Hematopoietic multipotent progenitor cell treated with erythropoietin and hydrocortisone succinate and interleukin-3 and kit ligand, for 17 days (in vitro differentiated cells): ENCODE measurements at regions not wholly inside any gene's neighbourhood (a gene's known extent, or its start where the extent isn't known, plus 50 kb on each side); places are given as distances from the start of the nearest gene placed in this dataset.
"Not testable (repeated sequence)": the region's sequence is repeated elsewhere in the genome, so short reads cannot be mapped to it uniquely, and the experiment has no call there.

Source experiments
- DNase-seq: peaks from one replicate; pipeline ENCODE4 v3.0.0-alpha.2; 2015; ENCODE audit warnings: low spot score

DNA sequence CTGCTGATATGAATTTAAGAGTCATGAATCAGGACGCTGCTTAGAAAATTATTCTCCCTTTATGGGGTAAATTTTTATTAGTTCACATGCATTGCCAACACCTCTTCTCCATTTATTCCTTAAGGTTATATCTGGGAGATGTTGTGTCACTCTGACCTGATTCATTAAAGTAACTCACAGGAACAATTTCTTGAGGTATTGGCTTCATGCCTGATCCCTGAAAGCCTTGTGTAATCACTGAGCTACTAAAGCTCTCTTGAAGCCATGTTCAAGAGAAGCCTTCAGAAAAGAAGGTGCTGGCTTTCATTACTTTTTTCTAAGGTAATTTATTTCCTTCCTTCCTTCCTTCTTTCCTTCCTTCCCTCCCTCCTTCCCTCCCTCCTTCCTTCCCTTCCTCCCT is 420.6 kb downstream of the RAB38 start:
- no peak for DNase-seq

DNA sequence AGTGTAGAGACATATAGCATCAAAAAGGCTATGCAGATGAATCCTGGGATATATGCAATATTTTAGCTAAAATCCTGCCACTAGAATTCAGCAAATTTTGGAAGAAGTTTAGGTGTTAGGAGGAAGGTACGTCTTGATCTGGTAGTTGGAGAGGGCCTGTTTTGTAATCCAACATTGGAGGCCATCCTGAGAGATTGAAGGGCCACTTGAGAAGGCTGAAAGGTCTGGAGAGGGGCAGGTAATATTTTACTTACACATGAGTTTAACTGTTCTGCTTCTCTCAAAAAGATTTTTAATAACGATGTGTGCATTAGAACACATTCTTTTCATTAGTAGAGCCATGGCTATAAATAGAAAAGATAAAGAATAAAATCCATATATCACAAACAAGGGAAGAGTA is 422.1 kb downstream of the RAB38 start:
- DNase-seq, result no peak

DNA sequence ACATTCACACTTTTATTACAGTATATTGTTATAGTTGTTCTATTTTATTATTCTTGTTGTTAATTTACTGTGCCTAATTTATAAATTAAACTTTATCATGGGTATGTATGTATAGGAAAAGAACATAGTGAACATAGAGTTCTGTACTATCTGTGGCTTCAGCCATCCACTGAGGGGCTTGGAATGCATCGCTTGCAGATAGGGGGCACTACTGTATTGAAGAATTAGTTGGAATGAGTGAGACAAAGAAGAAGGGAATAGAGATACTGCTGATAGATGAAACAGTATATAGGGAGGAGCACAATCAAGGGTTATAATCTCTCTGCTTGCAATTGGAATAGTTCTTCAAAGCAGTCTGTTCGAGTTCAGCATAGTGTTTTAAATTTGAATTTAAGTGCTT is 432.2 kb downstream of the RAB38 start:
- DNase-seq, result no peak

DNA sequence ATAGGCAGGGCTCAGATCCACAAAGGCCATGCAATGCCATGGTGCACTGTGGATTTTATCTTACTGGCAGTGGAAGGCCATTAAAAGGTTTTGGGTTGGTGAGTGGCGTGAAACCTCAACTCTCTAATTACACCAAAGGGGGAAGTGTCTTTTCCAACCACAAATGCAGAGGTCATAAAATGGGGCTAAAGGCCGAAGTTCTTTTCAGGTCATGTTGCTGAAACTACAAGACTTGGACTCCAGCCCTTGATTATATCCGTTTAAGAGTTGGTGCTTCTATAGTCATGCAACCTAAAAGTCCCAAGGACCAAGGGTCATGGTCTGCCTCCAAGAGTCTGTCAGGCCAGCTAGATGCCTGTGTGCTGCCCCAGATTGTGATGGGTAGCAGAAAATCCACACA is 434.3 kb downstream of the RAB38 start:
- no peak for DNase-seq

DNA sequence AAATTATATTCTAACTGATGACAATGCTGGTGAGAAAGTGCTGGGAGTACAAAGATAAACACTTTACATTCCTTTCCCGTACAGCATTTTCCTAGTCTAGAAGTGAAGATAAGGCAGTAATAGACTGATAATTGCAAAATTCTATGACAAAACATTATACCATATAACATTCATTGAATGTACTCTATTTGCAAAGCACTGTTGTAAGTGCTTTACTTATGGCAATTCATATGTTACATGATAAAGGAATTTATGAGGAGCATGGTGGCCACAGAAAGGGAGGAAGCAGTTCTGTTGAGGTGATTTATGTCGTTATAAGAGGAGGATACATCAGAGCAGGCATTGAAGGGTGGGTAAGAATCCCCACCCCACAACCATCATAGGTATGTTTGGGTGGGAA is 434.8 kb downstream of the RAB38 start:
- no peak for DNase-seq

DNA sequence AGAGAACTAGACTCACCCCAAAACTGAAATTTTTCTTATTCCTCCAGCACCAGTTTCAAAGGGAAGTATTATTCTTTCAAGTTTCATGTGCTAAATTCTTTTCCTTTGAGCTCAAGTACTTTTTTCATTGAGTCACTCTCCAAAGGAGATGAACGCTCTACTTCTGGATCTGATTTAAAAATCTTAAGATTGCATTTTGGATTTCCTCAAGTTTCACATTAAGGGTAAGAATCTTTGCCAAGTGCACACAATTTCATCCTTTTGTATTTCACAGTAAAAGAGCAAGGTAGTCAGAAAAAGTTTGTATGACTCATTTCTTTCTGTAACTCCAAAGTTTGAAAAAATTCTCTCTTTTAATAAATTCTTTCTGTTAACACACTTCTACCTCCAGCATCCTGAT is 435.5 kb downstream of the RAB38 start:
- no peak for DNase-seq

DNA sequence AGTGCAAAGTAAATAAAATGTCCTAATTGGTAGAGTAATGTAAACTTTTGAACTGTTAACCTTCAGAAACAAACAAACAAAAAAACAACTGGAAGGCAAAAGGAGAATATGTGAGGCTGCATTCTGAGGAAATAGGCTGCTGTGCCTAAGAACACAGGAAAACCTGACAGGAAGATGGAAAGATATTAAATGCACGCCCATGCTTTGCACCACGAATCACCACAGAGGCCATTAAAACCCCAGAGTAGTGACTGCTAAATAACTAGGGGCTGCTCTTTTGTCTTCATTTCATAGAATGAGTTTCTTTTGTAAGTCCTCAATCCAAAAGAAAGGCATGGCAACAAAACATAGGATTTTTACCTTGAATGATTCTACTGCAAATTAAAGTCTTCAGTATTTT is 436.0 kb downstream of the RAB38 start:
- DNase-seq, result no peak

DNA sequence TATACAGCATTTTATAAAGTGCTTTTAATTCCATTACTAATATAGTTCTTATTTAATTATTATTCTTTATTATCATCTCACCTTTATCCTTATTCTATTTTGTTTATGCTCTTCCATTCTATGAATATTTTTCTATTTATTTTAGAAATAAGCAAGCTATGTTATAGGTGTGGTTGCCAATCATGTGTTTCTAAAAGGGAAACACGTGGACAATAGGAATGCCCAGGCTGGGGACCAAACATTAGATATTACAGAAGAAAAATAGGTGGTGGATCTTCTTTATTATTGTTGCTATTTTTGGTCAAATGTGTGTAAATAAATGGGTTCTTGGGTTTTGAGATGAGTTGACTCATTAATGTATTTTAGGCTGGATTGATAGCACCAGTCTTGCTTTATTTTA is 438.3 kb downstream of the RAB38 start:
- no peak for DNase-seq

DNA sequence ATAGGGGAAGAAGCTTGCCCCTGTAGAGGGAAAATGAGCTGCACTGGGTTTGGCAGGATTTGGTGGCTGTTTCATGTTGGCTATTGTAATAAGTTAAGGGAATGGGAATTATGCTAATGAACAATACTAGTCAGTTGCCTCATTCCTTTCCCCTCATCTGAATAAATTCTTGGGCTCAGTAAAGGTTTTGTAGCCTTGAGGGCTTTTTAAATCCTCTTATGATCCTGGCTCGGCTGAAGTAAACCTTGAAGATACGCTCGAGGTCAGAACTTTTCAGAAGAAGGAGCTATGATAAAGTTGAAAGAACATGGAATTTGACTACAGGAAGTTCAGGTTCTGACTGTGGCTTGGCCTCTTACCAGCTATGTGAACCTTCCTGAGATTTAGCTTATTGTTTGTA is 448.7 kb downstream of the RAB38 start:
- no peak for DNase-seq

DNA sequence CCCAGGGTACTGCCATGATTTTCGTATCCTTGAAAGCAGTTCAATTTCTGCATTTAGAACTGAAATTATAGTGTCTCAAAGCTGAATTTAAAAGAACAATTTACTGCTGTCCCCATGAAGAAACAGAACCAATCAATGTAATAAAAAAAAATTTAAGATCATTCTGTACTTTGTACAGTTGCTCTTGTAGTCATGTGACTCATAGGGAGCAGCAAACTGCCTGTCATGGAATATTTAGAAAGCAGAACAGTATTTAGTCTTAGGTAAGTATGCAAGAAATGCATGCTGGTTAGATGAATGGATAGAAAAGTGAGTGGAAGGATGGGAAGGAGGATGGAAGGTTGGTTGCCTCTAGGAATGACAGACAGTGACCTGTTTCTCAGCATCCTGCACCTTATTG is 450.9 kb downstream of the RAB38 start:
- DNase-seq, result no peak

DNA sequence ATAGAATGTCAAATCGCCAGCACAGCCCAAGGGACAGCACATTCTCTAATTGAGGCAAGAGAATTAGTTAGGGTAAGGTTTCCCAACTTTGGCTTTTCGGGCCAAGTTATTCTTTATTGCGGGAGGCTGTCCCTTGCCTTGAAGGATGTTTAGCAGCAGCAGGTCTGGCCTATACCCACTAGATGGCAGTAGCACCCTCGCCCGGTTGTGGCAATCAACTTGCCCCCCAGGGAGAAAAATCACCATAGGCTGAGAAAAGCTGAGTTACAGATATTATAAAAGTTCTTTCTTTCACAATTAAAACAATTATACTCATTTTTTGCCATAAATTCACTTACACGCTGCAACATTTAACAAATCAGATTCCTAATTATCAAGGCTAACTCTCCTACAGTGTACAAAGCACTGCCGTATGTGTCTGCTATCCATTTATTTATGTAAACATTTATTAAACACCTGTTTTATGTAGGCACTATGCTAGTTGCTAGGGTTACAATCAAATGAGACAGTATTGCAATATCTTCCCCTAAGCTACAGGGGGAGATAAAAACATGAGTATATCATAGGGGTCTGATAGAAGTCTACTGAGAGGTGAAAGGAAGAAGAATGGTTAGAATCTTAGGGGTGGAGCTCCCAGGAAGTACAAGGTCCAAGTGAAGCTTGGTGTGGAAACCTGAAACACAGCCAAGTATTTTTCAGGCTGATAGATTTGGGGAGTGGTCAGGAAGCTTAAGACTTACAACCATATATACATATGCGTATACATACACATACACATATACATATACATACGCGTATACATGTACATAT is 452.3 kb downstream of the RAB38 start:
- no peak for DNase-seq

DNA sequence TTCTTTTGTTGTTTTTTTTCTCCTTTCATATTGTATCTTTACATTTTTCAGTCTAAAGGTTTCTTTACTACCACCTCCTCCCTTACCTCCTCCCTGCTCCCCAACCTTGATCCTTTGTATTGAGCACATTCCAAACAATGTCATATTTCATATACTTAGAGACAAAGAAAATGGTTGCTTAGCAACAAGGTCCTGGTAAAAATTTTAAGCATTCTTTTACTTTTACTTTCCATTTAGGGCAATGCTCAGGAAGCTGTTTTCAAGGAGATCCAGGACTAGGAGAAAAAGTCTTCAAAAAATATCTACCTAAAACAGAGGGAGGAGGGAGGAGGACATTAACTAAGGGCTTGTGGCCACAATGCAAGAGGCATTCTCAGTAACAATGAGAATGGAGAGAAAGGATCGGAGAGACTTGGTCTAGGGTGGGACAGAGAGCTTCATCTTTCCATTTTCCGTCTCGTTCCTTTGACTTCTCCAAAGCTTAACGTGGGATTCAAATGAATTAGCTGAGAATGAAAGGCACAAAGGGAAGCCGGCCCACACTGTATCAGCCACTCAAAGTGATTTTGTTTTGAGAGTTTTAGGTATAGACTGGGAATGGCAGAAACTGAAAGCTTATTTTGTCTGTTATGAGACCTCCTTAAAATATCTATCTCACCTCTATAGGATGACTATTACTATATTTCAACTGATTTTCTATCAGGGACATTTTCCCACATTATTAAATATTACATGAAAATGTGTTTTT is 455.7 kb downstream of the RAB38 start:
- DNase-seq, result no peak

DNA sequence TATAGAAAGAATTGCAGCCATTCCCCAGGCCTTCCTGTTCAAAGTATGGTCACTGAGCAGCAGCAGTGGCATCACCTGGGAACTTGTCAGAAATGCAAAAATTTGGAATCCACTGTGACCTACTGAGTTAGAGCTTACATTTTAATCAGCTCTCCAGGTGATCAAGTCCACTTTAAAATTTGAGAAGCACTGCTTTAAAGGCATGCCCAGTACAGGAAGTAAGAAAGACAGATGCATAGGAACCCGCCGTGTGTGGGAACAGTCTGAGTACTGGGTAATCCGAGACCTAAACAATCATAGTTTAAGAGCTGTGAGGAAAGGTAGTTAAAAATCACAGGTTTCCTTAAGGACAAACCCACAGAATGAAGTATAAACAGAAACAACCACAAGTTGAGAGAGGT is 462.4 kb downstream of the RAB38 start:
- DNase-seq, result no peak

DNA sequence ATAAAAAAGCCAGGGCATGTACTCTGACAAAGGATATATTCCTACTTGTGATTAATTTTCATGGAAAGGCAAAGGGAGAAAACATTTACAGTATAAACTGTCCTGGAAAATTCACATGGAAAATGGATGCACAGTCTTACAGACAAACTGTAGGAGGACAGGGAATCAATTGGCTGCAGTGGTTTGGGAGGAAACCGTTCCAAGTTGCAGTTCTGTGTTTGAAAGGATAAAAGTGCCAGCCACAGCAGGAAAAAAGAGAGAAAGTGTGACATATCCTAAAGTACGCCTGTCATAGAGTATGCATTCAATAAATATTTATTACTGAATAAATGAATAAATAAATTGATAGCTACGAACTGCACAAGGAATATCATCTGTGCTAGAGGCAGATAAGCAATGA is 462.9 kb downstream of the RAB38 start:
- DNase-seq, result no peak

DNA sequence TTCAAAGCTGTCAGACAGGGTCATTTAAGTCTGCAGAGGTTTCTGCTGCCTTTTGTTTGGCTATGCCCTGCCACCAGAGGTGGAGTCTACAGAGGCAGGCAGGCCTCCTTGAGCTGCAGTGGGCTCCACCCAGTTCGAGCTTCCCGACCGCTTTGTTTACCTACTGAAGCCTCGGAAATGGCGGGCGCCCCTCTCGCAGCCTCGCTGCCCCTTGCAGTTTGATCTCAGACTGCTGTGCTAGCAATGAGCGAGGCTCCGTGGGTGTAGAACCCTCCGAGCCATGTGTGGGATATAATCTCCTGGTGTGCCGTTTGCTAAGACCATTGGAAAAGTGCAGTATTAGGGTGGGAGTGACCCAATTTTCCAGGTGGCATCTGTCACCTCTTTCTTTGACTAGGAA is 471.7 kb downstream of the RAB38 start:
- DNase-seq, result not testable (repeated sequence)

DNA sequence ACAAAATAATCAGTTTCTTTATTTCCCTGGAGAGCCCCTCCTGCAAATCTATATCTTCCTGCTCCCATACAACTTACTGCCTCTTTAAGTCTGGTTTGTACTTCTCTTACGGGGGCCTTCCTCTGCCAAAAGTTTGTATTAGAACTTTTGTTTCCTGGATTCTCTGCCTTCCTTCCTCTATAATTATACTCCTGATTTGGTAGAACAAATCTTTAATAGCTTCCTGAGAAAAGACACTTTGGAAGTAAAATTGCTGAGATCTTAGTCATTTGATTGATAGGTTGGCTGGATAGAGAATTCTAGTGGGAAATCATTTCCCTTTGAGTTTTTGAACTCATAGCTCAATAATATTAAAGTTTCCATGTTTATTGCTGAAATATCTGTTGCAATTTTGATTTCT is 499.2 kb downstream of the RAB38 start:
- no peak for DNase-seq

DNA sequence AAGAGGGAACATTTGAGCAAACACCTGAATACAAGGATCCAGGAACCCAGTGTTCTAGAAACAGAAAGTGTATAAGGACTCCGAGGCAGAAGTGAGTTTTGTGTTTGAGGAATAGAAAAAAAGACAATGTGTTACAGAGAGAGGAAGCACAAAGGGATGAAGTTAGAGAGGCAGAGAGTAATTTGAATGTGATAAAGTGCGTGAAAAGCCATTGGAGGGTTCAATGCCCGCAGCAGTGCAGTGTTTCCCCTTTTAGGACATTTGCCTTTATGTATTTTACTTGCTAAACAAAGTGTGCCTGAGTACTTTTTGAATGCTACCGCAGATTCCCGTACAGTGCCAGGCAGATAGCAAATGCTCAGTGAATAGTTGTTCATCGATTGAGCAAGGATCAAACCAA is 508.5 kb downstream of the RAB38 start:
- DNase-seq, result no peak

DNA sequence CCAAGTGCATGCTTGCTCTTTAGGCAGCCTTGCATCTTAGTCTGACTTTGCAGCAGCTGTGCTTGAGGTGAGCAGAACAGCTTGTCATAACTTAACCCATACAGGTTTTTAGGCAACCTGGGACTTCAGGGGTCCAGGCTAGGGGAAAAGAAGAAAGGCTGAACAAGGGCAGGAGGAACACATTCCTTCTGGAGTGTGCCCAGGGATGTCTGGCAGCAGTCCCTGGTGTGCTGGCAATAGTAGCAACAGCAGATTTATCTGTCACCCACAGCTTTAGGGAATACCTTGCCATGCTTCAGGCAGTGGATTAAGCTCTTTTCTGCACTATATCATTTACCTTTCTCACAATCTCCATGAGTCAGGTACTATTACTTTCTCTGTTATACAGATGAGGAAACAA is 513.0 kb downstream of the RAB38 start:
- no peak for DNase-seq

DNA sequence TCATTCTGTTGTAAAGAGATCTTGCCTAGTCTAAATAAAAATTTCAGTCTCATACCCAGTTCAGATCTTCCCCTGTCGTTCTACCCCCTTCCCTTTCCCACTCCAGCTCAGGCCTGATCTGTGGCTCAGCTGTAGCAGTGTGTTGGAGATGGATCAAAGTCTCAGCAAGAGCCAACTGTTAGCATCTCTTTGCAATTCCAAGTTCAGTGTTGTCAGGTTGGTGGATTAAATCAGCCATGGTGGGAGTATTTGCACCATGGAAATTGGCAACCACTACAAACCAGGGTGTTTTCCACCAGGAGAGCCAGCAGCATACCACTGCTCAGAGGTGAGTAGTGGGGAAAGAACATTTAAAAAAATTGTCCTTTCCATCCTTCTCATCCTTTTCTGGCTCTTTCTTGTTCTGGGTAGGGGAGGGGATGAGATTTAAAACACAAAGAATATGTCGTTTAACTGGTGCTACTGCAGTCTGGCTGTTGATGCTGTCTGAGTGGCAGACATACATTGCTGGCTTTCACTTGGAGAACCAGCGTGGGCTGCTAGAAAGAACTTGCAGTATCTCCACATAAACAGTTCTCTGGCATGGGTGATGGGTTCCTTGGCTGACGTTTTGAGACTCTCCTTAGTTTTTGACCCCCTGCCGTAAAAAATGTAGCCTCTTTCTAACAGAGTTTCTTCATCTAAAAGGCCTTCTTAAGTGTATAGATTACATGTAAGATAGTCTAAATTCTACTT is 514.1 kb downstream of the RAB38 start:
- no peak for DNase-seq

DNA sequence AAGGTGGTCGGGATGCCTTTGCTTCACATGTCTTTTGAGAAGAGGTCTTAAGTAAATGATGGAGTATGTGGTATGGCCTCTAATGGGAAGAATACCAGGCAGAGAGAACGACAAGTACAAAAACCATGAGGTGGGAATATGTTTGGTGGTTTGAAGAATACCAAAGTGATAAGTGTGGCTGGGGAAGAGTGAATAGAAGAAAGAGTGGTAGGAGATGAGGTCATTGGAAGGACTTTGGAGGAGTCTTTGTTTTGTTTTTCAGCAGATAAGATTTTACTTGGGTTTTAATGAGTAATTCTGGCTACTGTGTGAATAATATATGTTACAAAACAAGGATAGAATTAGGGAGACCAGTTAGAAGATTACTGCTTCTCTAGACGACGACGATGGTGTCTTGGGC is 515.4 kb downstream of the RAB38 start:
- DNase-seq, result no peak

DNA sequence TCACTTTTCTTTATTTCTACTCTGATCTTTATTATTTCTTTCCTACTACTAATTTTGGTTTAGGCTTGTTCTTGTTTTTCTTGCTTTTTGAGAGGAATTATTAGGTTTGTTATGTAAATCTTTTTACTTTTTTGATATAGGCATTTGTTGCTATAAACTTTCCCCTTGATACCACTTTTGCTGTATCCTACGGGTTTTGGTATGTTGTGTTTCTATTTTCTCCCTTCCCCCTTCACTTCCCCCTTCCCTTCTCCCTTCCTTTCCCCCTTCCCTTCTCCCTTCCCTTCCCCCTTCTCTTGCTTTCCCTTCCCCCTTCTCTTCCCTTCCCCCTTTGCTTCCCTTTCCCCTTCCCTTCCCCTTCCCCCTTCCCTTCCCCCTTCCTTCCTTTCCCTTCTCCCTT is 529.6 kb downstream of the RAB38 start:
- DNase-seq, result no peak

DNA sequence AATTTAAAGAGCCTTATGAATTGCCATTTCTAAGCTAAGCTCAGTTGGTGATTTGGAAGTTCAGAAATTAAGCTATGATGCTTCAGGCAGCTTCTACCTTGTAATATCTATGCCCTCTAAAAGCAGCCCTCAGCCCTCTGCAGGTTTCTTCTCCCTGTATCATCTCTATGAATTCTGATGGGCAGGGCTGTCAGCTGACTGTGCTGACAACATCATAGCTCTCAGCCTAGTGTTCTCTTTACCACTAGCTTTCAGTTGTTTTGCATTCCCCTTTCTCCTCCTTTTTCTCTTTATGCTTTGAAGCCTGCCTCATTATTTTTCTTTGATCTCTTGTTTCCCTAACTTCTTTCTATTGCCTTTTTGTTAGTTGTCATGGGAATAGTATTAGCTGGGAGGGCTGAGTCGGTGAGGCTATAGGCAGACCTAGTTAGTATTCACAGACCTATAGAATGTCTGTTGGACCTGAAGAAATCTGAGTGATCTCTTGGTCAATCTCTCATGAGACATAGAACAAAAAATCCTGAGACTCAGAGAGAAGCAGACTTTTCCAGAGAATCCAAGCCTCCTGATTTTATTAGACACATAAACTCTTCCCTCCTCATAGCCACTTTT is 535.4 kb downstream of the RAB38 start:
- no peak for DNase-seq

DNA sequence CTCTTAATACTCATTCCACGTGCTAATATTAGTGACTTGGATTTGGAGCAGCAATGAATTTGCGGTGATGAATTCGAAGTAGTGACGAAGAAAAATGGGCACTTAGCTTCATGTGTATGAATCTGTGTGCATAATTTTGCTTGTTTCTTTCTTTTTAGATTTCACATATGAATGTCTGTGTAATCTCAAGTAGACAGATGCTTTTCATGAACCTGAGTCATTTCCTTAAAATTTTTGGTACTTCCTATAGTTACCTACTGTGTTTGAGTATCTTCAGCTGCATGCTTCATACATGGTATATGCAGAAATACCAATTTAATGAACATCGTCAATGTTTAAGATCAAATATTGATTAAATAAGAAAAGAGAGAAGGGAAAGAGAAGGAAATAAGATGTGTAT is 540.2 kb downstream of the RAB38 start:
- DNase-seq, result no peak
